SU-DHL-6 (cell line): ENCODE measurements at regions not wholly inside any gene's neighbourhood (a gene's known extent, or its start where the extent isn't known, plus 50 kb on each side); places are given as distances from the start of the nearest gene placed in this dataset.

Experiments used
- EZH2phosphoT487 ChIP-seq: fragments of 200-600 bp; sonication (generic), shearing (Covaris generic); conservative IDR thresholded peaks from 2 replicates; pipeline ENCODE4 v1.6.1; 2018; ENCODE audit warnings: mild to moderate bottlenecking, antibody characterized with exemption, low read length, moderate library complexity, mixed read lengths
- TF ChIP-seq, protein P1 (sequence below): fragments of 200-600 bp; sonication (generic); IDR thresholded peaks from one replicate; pipeline ENCODE4 v1.5.1; 2017; ENCODE audit warnings: antibody characterized with exemption, mild to moderate bottlenecking, low read length, moderate library complexity; ENCODE audit not compliant: insufficient read depth, poor library complexity, severe bottlenecking

DNA sequence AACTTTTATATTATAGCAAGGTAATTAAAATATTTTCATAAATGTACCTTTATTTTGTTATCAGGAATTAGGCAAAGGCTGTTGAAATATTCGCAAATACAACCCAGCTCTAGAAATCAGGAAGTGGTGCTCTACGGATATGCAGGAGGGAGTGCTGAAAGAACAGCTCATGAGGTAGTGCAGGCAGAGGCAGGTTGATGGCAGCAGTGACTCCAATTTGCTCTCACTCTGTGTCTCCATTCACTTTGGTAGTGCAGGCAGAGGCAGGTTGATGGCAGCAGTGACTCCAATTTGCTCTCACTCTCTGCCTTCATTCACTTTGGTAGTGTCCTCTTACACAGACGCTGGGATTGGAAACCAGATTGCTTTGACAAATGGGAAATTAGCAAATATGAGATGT, 277.9 kb downstream of the TRIML1 start:
- TF ChIP-seq, protein P1, sequence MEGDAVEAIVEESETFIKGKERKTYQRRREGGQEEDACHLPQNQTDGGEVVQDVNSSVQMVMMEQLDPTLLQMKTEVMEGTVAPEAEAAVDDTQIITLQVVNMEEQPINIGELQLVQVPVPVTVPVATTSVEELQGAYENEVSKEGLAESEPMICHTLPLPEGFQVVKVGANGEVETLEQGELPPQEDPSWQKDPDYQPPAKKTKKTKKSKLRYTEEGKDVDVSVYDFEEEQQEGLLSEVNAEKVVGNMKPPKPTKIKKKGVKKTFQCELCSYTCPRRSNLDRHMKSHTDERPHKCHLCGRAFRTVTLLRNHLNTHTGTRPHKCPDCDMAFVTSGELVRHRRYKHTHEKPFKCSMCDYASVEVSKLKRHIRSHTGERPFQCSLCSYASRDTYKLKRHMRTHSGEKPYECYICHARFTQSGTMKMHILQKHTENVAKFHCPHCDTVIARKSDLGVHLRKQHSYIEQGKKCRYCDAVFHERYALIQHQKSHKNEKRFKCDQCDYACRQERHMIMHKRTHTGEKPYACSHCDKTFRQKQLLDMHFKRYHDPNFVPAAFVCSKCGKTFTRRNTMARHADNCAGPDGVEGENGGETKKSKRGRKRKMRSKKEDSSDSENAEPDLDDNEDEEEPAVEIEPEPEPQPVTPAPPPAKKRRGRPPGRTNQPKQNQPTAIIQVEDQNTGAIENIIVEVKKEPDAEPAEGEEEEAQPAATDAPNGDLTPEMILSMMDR, result no peak
- no peak for TF ChIP-seq EZH2phosphoT487
